GM21360 (cell line): ENCODE measurements at regions not wholly inside any gene's neighbourhood (a gene's known extent, or its start where the extent isn't known, plus 50 kb on each side); places are given as distances from the start of the nearest gene placed in this dataset.

ENCODE experiments used
- ATAC-seq: cut with Tn5 transposase; IDR thresholded peaks from one replicate; pipeline ENCODE4 v1.9.1; 2021; ENCODE audit warnings: mild to moderate bottlenecking, moderate library complexity; ENCODE audit not compliant: unreplicated experiment

DNA sequence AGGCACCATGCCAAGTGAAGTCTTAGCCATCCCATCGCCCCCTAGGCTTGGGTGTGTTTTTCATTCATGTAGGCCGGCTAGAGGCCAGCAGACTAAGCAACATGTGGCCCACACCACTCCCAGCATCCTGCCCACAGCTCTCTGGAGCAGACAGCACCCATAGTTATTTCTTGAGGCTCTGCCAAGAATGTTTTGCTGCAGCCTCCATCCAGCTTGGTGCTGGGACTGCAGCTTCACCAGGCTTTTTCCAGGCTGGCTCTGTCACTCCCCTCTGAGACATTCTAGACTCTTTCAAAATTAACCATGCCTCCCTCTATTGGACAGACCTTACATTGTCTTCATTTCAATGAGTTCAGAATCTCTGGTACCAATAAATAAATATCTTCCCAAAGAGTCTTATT lies 104.2 kb downstream of the DUSP10 start:
- no peak for ATAC-seq

DNA sequence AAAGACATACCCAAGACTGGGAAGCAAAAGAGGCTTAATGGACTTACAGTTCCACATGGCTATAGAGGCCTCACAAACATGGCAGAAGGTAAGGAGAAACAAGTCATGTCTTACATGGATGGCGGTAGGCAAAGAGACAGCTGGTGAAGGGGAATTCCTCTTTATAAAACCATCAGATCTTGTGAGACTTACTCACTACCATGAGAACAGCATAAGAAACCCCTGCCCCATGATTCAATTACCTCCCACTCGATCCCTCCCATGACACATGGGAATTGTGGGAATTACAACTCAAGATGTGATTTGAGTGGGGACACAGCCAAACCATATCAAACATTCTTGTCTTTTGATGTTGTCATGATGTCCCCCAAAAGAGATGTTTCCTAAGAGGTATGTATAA lies 103.3 kb downstream of the DUSP10 start:
- ATAC-seq = no peak

DNA sequence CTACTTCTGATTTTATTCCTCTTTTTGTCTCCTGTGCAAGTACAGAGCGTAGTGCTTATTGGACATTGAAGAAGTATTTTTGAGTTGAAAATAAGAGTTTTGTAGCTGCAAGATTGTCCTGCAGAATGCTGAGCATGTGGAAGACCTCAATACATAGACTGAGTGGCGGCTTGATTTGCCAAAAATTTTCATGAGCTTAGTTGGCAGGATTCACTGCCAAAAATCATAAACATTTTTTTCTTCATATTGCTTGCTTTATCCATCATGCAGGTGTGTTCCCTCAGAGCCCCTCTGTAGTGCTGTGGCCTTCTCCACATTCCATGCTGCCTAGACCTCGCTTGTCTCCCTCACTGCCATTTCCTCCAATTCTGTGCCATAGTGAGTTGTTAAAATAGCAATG lies 100.1 kb downstream of the DUSP10 start:
- no peak for ATAC-seq

DNA sequence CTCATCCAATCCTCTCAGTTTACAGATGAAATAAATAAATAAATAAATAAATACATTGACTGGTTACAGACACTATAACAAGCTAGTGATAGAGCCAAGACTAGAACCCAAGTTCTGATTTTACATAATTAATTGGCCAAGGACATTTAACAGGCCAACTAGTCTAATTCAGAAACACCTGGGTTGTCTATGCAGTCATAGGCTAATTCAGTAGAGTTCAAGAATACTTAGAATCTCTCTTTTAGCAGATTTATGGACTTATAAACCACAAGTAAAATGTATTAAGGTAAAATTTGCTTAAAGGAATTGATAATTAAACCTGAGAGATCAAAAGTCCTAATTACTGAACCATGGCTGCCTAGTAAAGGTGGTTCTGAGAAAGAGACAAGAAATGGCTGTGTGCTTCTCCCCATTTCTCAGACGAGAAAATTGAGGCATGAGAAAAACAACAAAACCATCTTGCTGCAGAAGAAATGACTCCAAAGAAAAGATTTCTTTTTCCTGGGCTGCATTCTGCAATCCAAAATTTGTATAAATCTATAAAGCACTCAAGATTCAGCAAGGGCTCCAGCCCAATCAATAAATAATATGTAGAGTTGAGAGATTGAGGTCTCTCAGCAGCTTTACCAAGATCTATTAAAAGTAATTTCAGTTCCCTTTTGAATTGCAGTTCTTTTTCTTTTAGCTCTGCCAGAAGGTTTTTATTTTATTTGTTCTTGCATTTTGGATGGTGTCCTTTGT lies 98.3 kb downstream of the DUSP10 start:
- ATAC-seq = peak; percentile 58

DNA sequence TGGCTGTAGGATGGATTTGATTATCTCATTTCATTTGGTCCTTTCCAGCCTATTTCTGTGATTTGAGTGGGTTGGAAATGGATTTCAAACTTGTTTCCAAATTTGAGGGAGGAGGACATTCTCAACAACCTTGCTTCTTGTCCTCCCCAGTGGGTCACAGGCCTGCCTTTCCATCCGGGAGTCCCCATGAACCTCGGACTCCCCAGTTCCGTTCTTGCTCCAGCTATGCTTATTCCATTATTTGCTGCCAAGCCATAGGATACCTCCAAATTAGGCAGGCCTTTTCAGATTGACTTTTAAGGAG lies 97.8 kb downstream of the DUSP10 start:
- ATAC-seq = peak; percentile 30

DNA sequence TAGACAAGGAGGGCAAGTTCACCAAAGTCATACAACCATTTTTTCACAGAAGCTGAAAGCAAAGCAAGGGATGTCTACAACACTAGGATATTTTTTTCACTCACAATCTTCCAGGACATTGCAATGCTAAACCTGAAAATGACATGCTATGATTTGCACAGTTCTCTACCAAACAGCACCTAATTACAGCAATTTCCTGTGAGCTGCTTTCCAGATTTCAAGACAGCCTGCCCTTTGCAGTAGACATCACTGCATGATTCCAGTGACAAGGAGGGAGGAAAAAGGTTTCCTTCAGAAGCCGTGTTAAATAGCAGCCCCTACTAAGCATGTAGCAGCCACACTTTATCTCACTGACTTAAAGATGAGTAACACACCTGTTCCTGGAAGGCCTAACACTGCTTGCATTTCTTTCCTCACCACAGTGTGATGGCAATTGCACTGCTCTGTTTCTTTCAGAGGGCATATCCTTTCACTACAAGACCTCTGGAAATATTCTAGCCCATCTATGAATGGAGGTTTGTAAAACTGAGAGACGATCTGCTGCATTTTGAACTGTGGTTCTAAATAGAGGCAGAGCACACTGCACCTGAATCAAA lies 97.1 kb downstream of the DUSP10 start:
- ATAC-seq = no peak

DNA sequence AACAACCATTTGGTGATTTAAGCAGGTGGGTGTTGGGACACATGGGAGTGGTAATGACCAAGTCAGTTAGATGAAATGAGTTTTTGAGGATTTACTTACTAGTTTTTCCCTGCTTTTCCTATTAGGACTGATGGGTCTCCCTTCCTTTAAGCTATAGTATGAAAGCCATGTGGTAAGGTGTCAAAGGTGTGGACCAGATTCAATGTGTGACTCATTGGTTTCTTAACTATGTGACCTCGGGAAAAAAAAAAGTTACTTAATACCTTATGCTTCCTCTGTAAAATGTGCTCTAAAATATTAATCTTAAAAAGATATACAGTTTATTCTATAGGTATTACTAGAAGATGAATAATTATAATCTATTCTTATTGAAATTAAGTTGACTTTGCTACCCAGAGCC lies 93.7 kb downstream of the DUSP10 start:
- no peak for ATAC-seq
